ENCODE measurements at regions not wholly inside any gene's neighbourhood (a gene's known extent, or its start where the extent isn't known, plus 50 kb on each side); places are given as distances from the start of the nearest gene placed in this dataset.

- DNase-seq (ENCODE audit: low read depth in 4 of 4, low spot score in 3 of 4): no peak
Observed at GRCh38 chr2:137729305-137729704, 235.0 kb upstream of the HNMT start.

GRCh38 chr2:137737559-137737958 lies 226.7 kb upstream of the HNMT start:
- DNase-seq (ENCODE audit: low read depth in 4 of 4, low spot score in 3 of 4): no peak

- no peak for DNase-seq (ENCODE audit: low read depth in 4 of 4, low spot score in 3 of 4)
Observed at GRCh38 chr2:137741784-137742362, 222.4 kb upstream of the HNMT start.

- DNase-seq (ENCODE audit: low read depth in 4 of 4, low spot score in 3 of 4): no peak
Observed at GRCh38 chr2:137747509-137747908, 216.8 kb upstream of the HNMT start.

GRCh38 chr2:137748533-137748932 lies 215.7 kb upstream of the HNMT start:
- DNase-seq (ENCODE audit: low read depth in 4 of 4, low spot score in 3 of 4): no peak

GRCh38 chr2:137764646-137765045 lies 199.6 kb upstream of the HNMT start:
- DNase-seq (ENCODE audit: low read depth in 4 of 4, low spot score in 3 of 4): no peak

GRCh38 chr2:137769406-137769805 lies 194.9 kb upstream of the HNMT start:
- DNase-seq (ENCODE audit: low read depth in 4 of 4, low spot score in 3 of 4): no peak

GRCh38 chr2:137770166-137770565 lies 194.1 kb upstream of the HNMT start:
- DNase-seq (ENCODE audit: low read depth in 4 of 4, low spot score in 3 of 4): no peak

- DNase-seq (ENCODE audit: low read depth in 4 of 4, low spot score in 3 of 4): no peak
Observed at GRCh38 chr2:137771064-137771463, 193.2 kb upstream of the HNMT start.

- DNase-seq (ENCODE audit: low read depth in 4 of 4, low spot score in 3 of 4): no peak
Observed at GRCh38 chr2:137772451-137772850, 191.8 kb upstream of the HNMT start.

- DNase-seq (ENCODE audit: low read depth in 4 of 4, low spot score in 3 of 4): no peak
Observed at GRCh38 chr2:137775529-137775928, 188.7 kb upstream of the HNMT start.

GRCh38 chr2:137776697-137777096 lies 187.6 kb upstream of the HNMT start:
- no peak for DNase-seq (ENCODE audit: low read depth in 4 of 4, low spot score in 3 of 4)

GRCh38 chr2:137797641-137798040 lies 166.6 kb upstream of the HNMT start:
- no peak for DNase-seq (ENCODE audit: low read depth in 4 of 4, low spot score in 3 of 4)

- DNase-seq (ENCODE audit: low read depth in 4 of 4, low spot score in 3 of 4): no peak
Observed at GRCh38 chr2:137799600-137799999, 164.7 kb upstream of the HNMT start.

- no peak for DNase-seq (ENCODE audit: low read depth in 4 of 4, low spot score in 3 of 4)
Observed at GRCh38 chr2:137800386-137800785, 163.9 kb upstream of the HNMT start.

GRCh38 chr2:137801228-137801627 lies 163.0 kb upstream of the HNMT start:
- no peak for DNase-seq (ENCODE audit: low read depth in 4 of 4, low spot score in 3 of 4)

GRCh38 chr2:137802038-137802437 lies 162.2 kb upstream of the HNMT start:
- no peak for DNase-seq (ENCODE audit: low read depth in 4 of 4, low spot score in 3 of 4)

- DNase-seq (ENCODE audit: low read depth in 4 of 4, low spot score in 3 of 4): no peak
Observed at GRCh38 chr2:137806068-137806805, 158.0 kb upstream of the HNMT start.

- DNase-seq (ENCODE audit: low read depth in 4 of 4, low spot score in 3 of 4): no peak
Observed at GRCh38 chr2:137809252-137809651, 155.0 kb upstream of the HNMT start.

GRCh38 chr2:137809837-137810236 lies 154.4 kb upstream of the HNMT start:
- DNase-seq (ENCODE audit: low read depth in 4 of 4, low spot score in 3 of 4): no peak

GRCh38 chr2:137812517-137812916 lies 151.8 kb upstream of the HNMT start:
- DNase-seq (ENCODE audit: low read depth in 4 of 4, low spot score in 3 of 4): no peak

- DNase-seq (ENCODE audit: low read depth in 4 of 4, low spot score in 3 of 4): no peak
Observed at GRCh38 chr2:137813176-137813575, 151.1 kb upstream of the HNMT start.

- no peak for DNase-seq (ENCODE audit: low read depth in 4 of 4, low spot score in 3 of 4)
Observed at GRCh38 chr2:137817058-137817457, 147.2 kb upstream of the HNMT start.

Measured in right renal pelvis (tissue), 4 donors.